ENCODE measurements at regions not wholly inside any gene's neighbourhood (a gene's known extent, or its start where the extent isn't known, plus 50 kb on each side); places are given as distances from the start of the nearest gene placed in this dataset.

DNA sequence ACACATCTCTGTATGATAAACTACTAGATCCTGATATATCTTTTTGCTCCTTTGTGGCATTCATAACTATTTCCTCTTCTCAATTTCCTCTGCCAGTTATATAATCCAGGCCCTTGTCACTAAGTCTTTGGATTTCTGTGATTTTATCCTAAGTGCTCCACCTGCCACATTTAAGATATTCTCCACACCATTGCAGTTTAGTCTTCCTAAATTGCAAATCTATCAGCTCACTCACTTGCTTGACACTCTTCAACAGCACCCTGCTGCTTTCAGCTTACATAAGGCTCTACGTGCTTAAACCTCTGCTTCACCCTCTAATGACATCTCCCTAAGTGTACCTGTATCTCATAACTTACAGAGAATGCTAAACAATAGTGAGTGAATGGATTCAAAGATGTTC is 1032.2 kb upstream of the SEL1L start:
- Histone ChIP-seq H2AFZ (no peak overlapping the region), H3K27me3 (no peaks in the 10 kb centered on the region), H3K27ac (no peak overlapping the region), H3K4me2 (no peak overlapping the region), H4K20me1 (ENCODE audit: insufficient read depth, poor library complexity, severe bottlenecking) (no peaks in the 10 kb centered on the region), H3K9me2 (replicated peaks; ENCODE audit: insufficient read depth) (no peaks in the 10 kb centered on the region), H3K79me2 (no peaks in the 10 kb centered on the region), H3K36me3 (replicated peaks; ENCODE audit: insufficient read depth, low read depth) (no peaks in the 10 kb centered on the region), H3K9me3 (ENCODE audit: low read depth) (no peaks in the 10 kb centered on the region), H3K4me1 (ENCODE audit: insufficient read depth) (no peaks in the 10 kb centered on the region), H3K4me3 (no peak overlapping the region)
- WGBS (ENCODE audit: low lambda C conversion rate, missing lambda C conversion rate) = 65% methylated on average over 1 of the region's 1 CpG
- TF ChIP-seq EZH2phosphoT487 (IDR thresholded peaks at IDR 0.05; ENCODE audit: low read depth, severe bottlenecking, unreplicated experiment) (no peak), EZH2 (IDR thresholded peaks at IDR 0.05; ENCODE audit: borderline replicate concordance) (no peak)
- TF ChIP-seq, protein P1, sequence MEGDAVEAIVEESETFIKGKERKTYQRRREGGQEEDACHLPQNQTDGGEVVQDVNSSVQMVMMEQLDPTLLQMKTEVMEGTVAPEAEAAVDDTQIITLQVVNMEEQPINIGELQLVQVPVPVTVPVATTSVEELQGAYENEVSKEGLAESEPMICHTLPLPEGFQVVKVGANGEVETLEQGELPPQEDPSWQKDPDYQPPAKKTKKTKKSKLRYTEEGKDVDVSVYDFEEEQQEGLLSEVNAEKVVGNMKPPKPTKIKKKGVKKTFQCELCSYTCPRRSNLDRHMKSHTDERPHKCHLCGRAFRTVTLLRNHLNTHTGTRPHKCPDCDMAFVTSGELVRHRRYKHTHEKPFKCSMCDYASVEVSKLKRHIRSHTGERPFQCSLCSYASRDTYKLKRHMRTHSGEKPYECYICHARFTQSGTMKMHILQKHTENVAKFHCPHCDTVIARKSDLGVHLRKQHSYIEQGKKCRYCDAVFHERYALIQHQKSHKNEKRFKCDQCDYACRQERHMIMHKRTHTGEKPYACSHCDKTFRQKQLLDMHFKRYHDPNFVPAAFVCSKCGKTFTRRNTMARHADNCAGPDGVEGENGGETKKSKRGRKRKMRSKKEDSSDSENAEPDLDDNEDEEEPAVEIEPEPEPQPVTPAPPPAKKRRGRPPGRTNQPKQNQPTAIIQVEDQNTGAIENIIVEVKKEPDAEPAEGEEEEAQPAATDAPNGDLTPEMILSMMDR (IDR thresholded peaks at IDR 0.05; ENCODE audit: poor library complexity) = no peak
- DNase-seq (ENCODE audit: low spot score) = no peak

DNA sequence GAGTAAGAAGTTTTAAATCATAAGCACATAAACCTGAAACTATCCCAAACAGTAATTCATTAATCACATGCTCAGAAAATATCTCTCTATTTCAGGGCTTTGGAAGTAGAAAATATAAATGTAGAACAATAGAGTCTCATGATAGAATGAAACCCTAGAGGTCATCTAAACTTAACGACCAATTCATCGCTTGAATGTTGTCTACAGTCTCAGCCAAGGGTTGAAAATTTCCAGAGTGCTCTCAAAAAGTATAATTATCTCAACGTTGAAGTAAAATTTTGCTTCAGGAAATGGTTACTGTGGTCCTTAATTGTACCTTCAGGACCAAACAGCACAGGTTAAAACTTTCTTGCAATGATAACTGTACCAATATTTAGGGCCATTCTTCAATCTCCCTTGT is 1053.6 kb upstream of the SEL1L start:
- Histone ChIP-seq H3K4me3 (no peak overlapping the region), H3K79me2 (no peaks in the 10 kb centered on the region), H3K4me2 (no peak overlapping the region), H3K9me3 (ENCODE audit: low read depth) (no peaks in the 10 kb centered on the region), H3K36me3 (replicated peaks; ENCODE audit: insufficient read depth, low read depth) (no peaks in the 10 kb centered on the region), H4K20me1 (ENCODE audit: insufficient read depth, poor library complexity, severe bottlenecking) (no peaks in the 10 kb centered on the region), H2AFZ (no peak overlapping the region), H3K4me1 (ENCODE audit: insufficient read depth) (no peaks in the 10 kb centered on the region), H3K9me2 (replicated peaks; ENCODE audit: insufficient read depth) (no peaks in the 10 kb centered on the region), H3K27ac (no peak overlapping the region), H3K27me3 (no peaks in the 10 kb centered on the region)
- TF ChIP-seq EZH2phosphoT487 (IDR thresholded peaks at IDR 0.05; ENCODE audit: low read depth, severe bottlenecking, unreplicated experiment) = no peak
- TF ChIP-seq, protein P1 (IDR thresholded peaks at IDR 0.05; ENCODE audit: poor library complexity) = no peak
- TF ChIP-seq EZH2 (IDR thresholded peaks at IDR 0.05; ENCODE audit: borderline replicate concordance) = no peak
- DNase-seq (ENCODE audit: low spot score) = no peak
- 72% methylated on average over 3 of the region's 3 CpGs for WGBS (ENCODE audit: low lambda C conversion rate, missing lambda C conversion rate)

DNA sequence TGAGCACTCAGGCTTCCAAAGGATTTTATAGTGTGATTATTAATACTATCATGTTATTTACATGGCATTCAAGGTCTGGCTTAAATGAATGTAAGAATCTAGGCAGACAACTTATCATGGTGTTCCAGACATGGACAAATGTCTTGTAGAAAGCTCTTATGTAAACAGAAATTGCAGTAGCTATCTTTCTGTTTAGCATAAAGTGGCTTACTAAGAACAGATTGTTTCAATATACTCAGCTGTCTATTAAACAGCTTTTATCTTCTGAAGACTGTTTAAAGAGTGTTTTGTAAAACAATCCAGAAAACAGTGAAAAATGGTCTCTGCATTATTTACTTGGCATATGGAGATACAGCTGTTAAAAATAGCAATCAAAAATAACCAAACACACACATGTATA is 1061.8 kb upstream of the SEL1L start:
- no peak overlapping the region for H3K4me3 ChIP-seq

DNA sequence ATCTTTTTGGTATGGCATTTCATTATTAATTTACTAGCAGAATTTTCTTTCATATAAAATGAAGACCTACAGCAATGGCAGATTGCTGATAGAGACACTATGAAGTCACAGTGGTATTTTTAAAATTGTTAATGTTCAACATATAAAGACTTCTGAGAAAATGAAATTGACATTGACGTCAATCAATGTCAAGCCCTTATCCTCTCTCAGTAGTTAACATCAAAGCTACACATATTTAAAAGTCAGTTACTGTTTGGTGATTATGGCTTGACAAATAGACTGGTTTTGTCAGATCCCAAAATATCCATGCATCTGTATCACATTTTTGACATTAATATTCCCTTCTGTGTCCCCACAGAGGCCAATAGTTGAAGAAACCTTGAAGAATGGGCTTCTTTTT is 1069.1 kb upstream of the SEL1L start:
- H3K4me2 ChIP-seq = no peak overlapping the region
- no peaks in the 10 kb centered on the region for H3K79me2 ChIP-seq
- TF ChIP-seq, protein P1 (IDR thresholded peaks at IDR 0.05; ENCODE audit: poor library complexity) = no peak
- TF ChIP-seq EZH2 (IDR thresholded peaks at IDR 0.05; ENCODE audit: borderline replicate concordance) (no peak), EZH2phosphoT487 (IDR thresholded peaks at IDR 0.05; ENCODE audit: low read depth, severe bottlenecking, unreplicated experiment) (no peak)
- no peak overlapping the region for H2AFZ ChIP-seq
- no peaks in the 10 kb centered on the region for H3K9me2 ChIP-seq (replicated peaks; ENCODE audit: insufficient read depth)
- no peak overlapping the region for H3K27ac ChIP-seq
- no peaks in the 10 kb centered on the region for H4K20me1 ChIP-seq (ENCODE audit: insufficient read depth, poor library complexity, severe bottlenecking)
- no peak for DNase-seq (ENCODE audit: low spot score)
- WGBS (ENCODE audit: low lambda C conversion rate, missing lambda C conversion rate) = 89% methylated on average over 1 of the region's 1 CpG
- no peak overlapping the region for H3K4me3 ChIP-seq
- H3K36me3 ChIP-seq (replicated peaks; ENCODE audit: insufficient read depth, low read depth) = no peaks in the 10 kb centered on the region
- H3K9me3 ChIP-seq (ENCODE audit: low read depth) = no peaks in the 10 kb centered on the region
- H3K4me1 ChIP-seq (ENCODE audit: insufficient read depth) = no peaks in the 10 kb centered on the region
- H3K27me3 ChIP-seq = no peaks in the 10 kb centered on the region

More for the DNA sequence above, 1061.8 kb upstream of the SEL1L start:
- Histone ChIP-seq H3K36me3 (replicated peaks; ENCODE audit: insufficient read depth, low read depth) (no peaks in the 10 kb centered on the region), H3K9me2 (replicated peaks; ENCODE audit: insufficient read depth) (no peaks in the 10 kb centered on the region), H3K4me2 (no peak overlapping the region), H3K27me3 (no peaks in the 10 kb centered on the region), H3K79me2 (no peaks in the 10 kb centered on the region), H3K9me3 (ENCODE audit: low read depth) (no peaks in the 10 kb centered on the region), H4K20me1 (ENCODE audit: insufficient read depth, poor library complexity, severe bottlenecking) (no peaks in the 10 kb centered on the region), H2AFZ (no peak overlapping the region), H3K27ac (no peak overlapping the region), H3K4me1 (ENCODE audit: insufficient read depth) (no peaks in the 10 kb centered on the region)
- DNase-seq (ENCODE audit: low spot score) = no peak
- TF ChIP-seq EZH2 (IDR thresholded peaks at IDR 0.05; ENCODE audit: borderline replicate concordance) = no peak
- peak; percentile 92 for TF ChIP-seq EZH2phosphoT487 (IDR thresholded peaks at IDR 0.05; ENCODE audit: low read depth, severe bottlenecking, unreplicated experiment)
